NB4 (cell line): ENCODE measurements at regions not wholly inside any gene's neighbourhood (a gene's known extent, or its start where the extent isn't known, plus 50 kb on each side); places are given as distances from the start of the nearest gene placed in this dataset.

ENCODE experiments used
- POLR2A ChIP-seq: IDR thresholded peaks from 2 replicates; pipeline ENCODE4 v1.6.1; 2011; ENCODE audit warnings: mild to moderate bottlenecking; ENCODE audit not compliant: insufficient read length; ENCODE audit errors: extremely low read depth
- TF ChIP-seq, protein P1 (sequence below): IDR thresholded peaks from one replicate; pipeline ENCODE4 v1.5.1; 2012; ENCODE audit warnings: low read depth, low read length
- TF ChIP-seq, protein P2 (sequence below): IDR thresholded peaks from 2 replicates; pipeline ENCODE4 v1.6.1; 2011; ENCODE audit warnings: low read depth, low read length

DNA sequence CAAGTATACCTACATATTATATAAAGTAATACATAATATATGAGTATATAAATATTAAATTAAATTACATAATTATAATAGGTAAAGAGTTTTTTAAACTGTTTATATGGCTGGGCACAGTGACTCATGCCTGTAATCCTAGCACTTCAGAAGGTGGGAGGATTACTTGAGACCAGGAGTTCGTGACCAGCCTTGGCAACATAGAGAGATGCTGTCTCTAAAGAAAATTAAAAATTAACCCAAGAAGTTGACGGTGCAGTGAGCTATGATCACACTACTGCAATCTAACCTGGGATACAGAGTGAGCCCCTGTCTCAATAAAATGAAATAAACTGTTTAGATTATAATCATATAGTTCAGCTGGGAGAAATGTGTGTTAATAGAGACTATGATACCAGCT, 363.0 kb downstream of the DDX10 start:
- TF ChIP-seq, protein P1, sequence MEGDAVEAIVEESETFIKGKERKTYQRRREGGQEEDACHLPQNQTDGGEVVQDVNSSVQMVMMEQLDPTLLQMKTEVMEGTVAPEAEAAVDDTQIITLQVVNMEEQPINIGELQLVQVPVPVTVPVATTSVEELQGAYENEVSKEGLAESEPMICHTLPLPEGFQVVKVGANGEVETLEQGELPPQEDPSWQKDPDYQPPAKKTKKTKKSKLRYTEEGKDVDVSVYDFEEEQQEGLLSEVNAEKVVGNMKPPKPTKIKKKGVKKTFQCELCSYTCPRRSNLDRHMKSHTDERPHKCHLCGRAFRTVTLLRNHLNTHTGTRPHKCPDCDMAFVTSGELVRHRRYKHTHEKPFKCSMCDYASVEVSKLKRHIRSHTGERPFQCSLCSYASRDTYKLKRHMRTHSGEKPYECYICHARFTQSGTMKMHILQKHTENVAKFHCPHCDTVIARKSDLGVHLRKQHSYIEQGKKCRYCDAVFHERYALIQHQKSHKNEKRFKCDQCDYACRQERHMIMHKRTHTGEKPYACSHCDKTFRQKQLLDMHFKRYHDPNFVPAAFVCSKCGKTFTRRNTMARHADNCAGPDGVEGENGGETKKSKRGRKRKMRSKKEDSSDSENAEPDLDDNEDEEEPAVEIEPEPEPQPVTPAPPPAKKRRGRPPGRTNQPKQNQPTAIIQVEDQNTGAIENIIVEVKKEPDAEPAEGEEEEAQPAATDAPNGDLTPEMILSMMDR: no peak
- TF ChIP-seq POLR2A: no peak
- TF ChIP-seq, protein P2, sequence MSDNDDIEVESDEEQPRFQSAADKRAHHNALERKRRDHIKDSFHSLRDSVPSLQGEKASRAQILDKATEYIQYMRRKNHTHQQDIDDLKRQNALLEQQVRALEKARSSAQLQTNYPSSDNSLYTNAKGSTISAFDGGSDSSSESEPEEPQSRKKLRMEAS: no peak
